AG09319 (cell line): ENCODE measurements at regions not wholly inside any gene's neighbourhood (a gene's known extent, or its start where the extent isn't known, plus 50 kb on each side); places are given as distances from the start of the nearest gene placed in this dataset.

Experiments
- DNase-seq: peaks from one replicate; pipeline ENCODE4 v3.0.0-alpha.2; 2010; ENCODE audit warnings: low read depth; ENCODE audit errors: extremely low read depth
- TF ChIP-seq, protein P1 (sequence below): IDR thresholded peaks from 2 replicates; pipeline ENCODE4 v1.5.1; 2011; ENCODE audit warnings: low read depth, mild to moderate bottlenecking, inconsistent platforms, low read length, moderate library complexity

DNA sequence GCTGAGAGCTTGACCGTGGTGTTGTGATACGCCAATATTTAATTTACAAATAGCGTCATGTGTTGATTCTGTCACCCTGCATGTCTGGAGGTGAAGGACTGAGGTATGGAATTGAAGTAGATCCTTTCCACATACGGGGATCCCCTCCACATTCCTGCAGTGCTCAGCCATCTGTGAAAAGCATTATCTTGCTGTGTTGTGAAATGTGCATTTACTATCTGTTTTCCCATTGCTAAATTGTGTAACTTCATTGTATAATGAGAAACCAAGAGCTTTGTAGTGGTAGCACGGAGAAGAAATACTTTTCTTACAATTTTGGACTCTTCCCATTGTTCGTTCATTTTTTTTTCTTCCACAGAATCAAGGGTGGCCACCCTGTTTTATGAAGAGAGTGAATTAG is 577.3 kb upstream of the ZP4 start:
- no peak for DNase-seq
- TF ChIP-seq, protein P1, sequence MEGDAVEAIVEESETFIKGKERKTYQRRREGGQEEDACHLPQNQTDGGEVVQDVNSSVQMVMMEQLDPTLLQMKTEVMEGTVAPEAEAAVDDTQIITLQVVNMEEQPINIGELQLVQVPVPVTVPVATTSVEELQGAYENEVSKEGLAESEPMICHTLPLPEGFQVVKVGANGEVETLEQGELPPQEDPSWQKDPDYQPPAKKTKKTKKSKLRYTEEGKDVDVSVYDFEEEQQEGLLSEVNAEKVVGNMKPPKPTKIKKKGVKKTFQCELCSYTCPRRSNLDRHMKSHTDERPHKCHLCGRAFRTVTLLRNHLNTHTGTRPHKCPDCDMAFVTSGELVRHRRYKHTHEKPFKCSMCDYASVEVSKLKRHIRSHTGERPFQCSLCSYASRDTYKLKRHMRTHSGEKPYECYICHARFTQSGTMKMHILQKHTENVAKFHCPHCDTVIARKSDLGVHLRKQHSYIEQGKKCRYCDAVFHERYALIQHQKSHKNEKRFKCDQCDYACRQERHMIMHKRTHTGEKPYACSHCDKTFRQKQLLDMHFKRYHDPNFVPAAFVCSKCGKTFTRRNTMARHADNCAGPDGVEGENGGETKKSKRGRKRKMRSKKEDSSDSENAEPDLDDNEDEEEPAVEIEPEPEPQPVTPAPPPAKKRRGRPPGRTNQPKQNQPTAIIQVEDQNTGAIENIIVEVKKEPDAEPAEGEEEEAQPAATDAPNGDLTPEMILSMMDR: no peak

DNA sequence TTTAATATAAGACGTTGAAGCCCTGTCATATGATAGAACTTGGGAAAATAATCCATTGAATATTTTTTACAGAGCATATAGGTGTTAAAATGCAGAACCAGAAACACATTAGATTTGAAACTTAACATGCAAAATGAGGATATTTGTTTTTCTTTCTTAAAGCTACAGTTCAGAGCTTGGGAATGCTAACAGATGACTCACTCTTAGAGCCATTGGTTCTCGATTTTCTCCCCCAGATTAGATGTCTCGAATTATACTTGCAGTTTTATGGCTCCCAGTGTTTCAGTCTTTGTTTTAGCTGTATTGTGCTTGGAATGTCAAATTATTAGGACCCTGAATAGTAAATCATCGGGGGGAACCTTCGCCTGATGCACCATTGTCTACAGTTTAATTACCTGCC is 575.7 kb upstream of the ZP4 start:
- no peak for DNase-seq
- TF ChIP-seq, protein P1: no peak

DNA sequence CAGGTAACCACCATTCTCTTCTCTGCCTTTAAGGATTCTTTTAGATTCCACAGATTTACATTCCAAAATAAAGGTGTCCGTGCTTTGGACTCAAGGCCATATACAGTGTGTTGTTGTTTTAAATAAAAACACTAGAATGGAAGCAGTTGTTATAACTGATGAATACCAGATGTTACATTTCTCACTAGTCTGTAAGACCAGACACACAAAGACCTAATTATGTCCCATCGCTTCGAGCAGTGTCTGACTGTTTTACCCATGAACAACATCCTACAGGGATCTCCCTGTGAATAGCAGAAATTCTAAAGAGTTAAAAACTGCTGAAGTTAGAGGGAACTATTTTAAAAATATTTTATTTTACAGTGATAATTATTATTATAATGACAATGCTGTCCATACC is 574.7 kb upstream of the ZP4 start:
- TF ChIP-seq, protein P1: no peak
- no peak for DNase-seq

DNA sequence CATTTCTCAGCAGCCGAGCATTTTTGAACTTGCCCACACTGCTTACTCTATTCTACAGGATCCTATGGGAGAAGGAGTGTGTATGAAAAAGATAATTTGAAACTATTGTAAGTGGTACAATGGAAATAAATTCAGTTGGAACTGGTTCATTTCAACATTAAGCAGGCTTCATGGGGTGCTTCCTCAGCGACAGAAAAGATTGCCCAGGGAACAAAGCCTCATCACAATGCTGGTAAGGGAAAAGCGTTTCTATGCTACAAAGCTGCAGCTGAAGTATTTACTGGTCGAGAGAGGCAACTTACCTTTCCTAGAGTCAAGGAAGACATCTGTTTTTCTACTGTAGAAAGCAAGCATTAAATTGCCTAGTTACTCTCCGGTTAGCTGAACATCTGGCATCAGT is 568.2 kb upstream of the ZP4 start:
- TF ChIP-seq, protein P1: no peak
- no peak for DNase-seq

DNA sequence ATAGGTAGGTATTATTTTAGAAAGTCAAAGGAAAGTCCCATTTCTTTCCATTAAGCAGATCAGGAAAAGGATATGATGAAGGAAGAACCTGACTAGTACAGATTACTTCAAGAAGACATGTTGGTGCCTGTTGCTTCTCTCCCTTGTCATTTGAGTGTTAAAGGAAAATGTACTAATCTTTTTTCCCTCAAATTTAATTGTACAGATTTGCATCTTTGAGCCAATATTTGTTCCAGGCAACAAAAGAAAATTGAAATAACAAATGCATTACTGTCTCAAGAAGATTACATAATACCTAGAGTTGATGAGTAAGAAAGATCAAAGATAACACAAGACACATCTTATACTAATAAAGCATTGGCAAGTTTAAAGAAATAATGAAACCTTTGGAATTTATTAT is 566.9 kb upstream of the ZP4 start:
- TF ChIP-seq, protein P1: no peak
- DNase-seq: no peak

DNA sequence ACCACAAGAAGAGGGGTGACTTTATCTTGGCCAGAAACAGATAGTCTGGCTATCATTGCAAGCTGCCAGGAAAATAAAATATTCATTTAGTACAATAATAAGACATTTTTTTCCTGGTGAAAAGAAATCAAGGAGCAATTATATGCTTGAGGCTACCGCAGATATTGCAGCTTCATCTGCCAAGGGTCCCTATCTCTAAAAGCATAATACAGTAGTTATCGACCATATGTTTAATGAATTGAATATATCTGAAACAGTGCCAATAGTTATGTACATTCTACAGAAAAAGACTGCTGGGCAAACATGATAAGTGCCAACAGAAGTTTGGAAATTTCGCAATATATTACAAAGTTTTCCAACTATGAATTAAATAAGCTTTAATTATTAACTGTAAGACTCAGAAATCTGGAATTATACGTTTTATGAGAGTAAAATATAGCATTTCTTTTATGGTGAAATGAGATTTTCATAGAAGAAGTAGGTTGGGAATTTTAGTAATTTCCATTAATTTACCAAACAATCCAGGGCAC is 561.1 kb upstream of the ZP4 start:
- no peak for DNase-seq
- TF ChIP-seq, protein P1: no peak

DNA sequence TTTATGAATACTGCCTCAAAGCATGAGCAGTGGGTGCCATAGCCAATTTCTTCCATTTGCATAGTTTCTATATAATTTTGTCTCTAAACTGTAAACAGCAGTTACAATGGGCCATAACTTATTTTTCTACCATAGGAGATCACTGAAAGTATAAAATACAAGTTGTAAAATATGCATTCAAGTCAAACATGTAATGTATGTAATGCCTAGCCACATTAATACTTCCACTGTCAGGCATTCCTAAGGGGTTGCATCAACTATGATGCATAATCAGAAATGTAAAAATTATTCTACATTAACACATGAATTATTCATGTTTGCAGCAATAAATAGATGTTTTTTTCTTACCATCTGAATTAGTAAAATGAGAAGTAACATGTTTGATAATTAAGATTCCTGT is 560.3 kb upstream of the ZP4 start:
- DNase-seq: no peak
- TF ChIP-seq, protein P1: no peak
